Esophagus (tissue), 2 donors: ENCODE measurements at regions not wholly inside any gene's neighbourhood (a gene's known extent, or its start where the extent isn't known, plus 50 kb on each side); places are given as distances from the start of the nearest gene placed in this dataset.
"Not testable (repeated sequence)": the region's sequence is repeated elsewhere in the genome, so short reads cannot be mapped to it uniquely, and the experiment has no call there.

ENCODE experiments used
- H3K27ac ChIP-seq, 2 donors: one replicate each; pipeline ENCODE4 v1.5.1; 2013; ENCODE audit warnings: low read depth in 2 of 2, mild to moderate bottlenecking in 2 of 2, inconsistent platforms in 1 of 2, low read length in 1 of 2, moderate library complexity in 1 of 2
- H3K27me3 ChIP-seq, 2 donors: one replicate each; pipeline ENCODE4 v1.6.1; 2013; ENCODE audit warnings: low read length in 2 of 2, control low read depth in 1 of 2, mild to moderate bottlenecking in 1 of 2; ENCODE audit not compliant: insufficient read depth in 2 of 2, control insufficient read depth in 1 of 2
- H3K36me3 ChIP-seq, 2 donors: one replicate each; pipeline ENCODE4 v1.6.1; 2013; ENCODE audit warnings: low read length in 1 of 2; ENCODE audit not compliant: control insufficient read depth in 2 of 2, insufficient read depth in 2 of 2
- H3K4me1 ChIP-seq, 2 donors: one replicate each; pipeline ENCODE4 v1.6.1; 2013; ENCODE audit warnings: low read length in 1 of 2; ENCODE audit not compliant: control insufficient read depth in 2 of 2, insufficient read depth in 2 of 2
- H3K4me3 ChIP-seq, 2 donors: one replicate each; pipeline ENCODE4 v1.5.1; 2013; ENCODE audit warnings: low read length in 2 of 2, mild to moderate bottlenecking in 2 of 2, low read depth in 1 of 2, moderate library complexity in 1 of 2
- H3K9me3 ChIP-seq, 2 donors: one replicate each; pipeline ENCODE4 v1.6.1; 2013; ENCODE audit warnings: mild to moderate bottlenecking in 2 of 2, low read depth in 1 of 2, low read length in 1 of 2, moderate library complexity in 1 of 2; ENCODE audit not compliant: control insufficient read depth in 2 of 2, insufficient read depth in 1 of 2
- WGBS, 2 donors: extraction: QIAGEN DNeasy Blood & Tissue Kit; methylation state at CpG; one replicate each; pipeline ENCODE4 v1.1.7; 2013; 5-methylcytosine and 5-hydroxymethylcytosine counted together
- donor health status: healthy with polysubstance abuse.
- donor health status: Bipolar disorder and iron deficiency.

- Histone ChIP-seq H3K27me3 (no peaks in the 10 kb centered on the region), H3K4me1 (no peaks in the 10 kb centered on the region), H3K27ac (no peak overlapping the region), H3K36me3 (no peaks in the 10 kb centered on the region), H3K9me3 (no peaks in the 10 kb centered on the region), H3K4me3 (no peak overlapping the region)
- WGBS, 2 donors, result 83 to 86% methylated on average over 2 of the region's 2 CpGs
Measured at GRCh38 chr16:64363039-64363438, 758.8 kb downstream of the CDH11 start.

GRCh38 chr16:64362193-64362592 is 759.7 kb downstream of the CDH11 start:
- Histone ChIP-seq H3K4me1 (no peaks in the 10 kb centered on the region), H3K36me3 (no peaks in the 10 kb centered on the region), H3K27ac (no peak overlapping the region), H3K27me3 (no peaks in the 10 kb centered on the region), H3K4me3 (no peak overlapping the region), H3K9me3 (no peaks in the 10 kb centered on the region)
- 44 to 51% methylated on average over 2 of the region's 2 CpGs for WGBS, 2 donors

GRCh38 chr16:64361753-64362152 is 760.1 kb downstream of the CDH11 start:
- no peaks in the 10 kb centered on the region for H3K27me3 ChIP-seq
- no peaks in the 10 kb centered on the region for H3K4me1 ChIP-seq
- no peak overlapping the region for H3K27ac ChIP-seq
- WGBS, 2 donors, result 52 to 62% methylated on average over 2 of the region's 2 CpGs
- H3K9me3 ChIP-seq, result no peaks in the 10 kb centered on the region
- H3K36me3 ChIP-seq, result no peaks in the 10 kb centered on the region
- no peak overlapping the region for H3K4me3 ChIP-seq

- Histone ChIP-seq H3K9me3 (no peaks in the 10 kb centered on the region), H3K4me1 (no peaks in the 10 kb centered on the region), H3K4me3 (no peak overlapping the region), H3K27me3 (no peaks in the 10 kb centered on the region), H3K27ac (no peak overlapping the region), H3K36me3 (no peaks in the 10 kb centered on the region)
- WGBS, 2 donors, result 81 to 84% methylated on average over 1 of the region's 1 CpG
Measured at GRCh38 chr16:64358291-64358690, 763.6 kb downstream of the CDH11 start.

- H3K4me1 ChIP-seq, result no peaks in the 10 kb centered on the region
- no peaks in the 10 kb centered on the region for H3K9me3 ChIP-seq
- 88 to 89% methylated on average over 1 of the region's 1 CpG for WGBS, 2 donors
- H3K4me3 ChIP-seq, result no peak overlapping the region
- no peak overlapping the region for H3K27ac ChIP-seq
- H3K27me3 ChIP-seq, result no peaks in the 10 kb centered on the region
- H3K36me3 ChIP-seq, result no peaks in the 10 kb centered on the region
Measured at GRCh38 chr16:64356267-64356666, 765.6 kb downstream of the CDH11 start.

- WGBS, 2 donors, result 85 to 98% methylated on average over 1 of the region's 1 CpG
- H3K27ac ChIP-seq, result no peak overlapping the region
- no peaks in the 10 kb centered on the region for H3K4me1 ChIP-seq
- H3K27me3 ChIP-seq, result no peaks in the 10 kb centered on the region
- no peaks in the 10 kb centered on the region for H3K36me3 ChIP-seq
- H3K4me3 ChIP-seq, result no peak overlapping the region
- H3K9me3 ChIP-seq, result no peaks in the 10 kb centered on the region
Measured at GRCh38 chr16:64352246-64352645, 769.6 kb downstream of the CDH11 start.

GRCh38 chr16:64351121-64351520 is 770.7 kb downstream of the CDH11 start:
- no peaks in the 10 kb centered on the region for H3K4me1 ChIP-seq
- H3K9me3 ChIP-seq, result peaks cover 0 to 2% of the 10 kb centered on the region in 2 donors
- H3K27me3 ChIP-seq, result no peaks in the 10 kb centered on the region
- no peak overlapping the region for H3K4me3 ChIP-seq
- H3K27ac ChIP-seq, result no peak overlapping the region
- 63 to 82% methylated on average over 1 of the region's 1 CpG for WGBS, 2 donors
- no peaks in the 10 kb centered on the region for H3K36me3 ChIP-seq

GRCh38 chr16:64346080-64346479 is 775.8 kb downstream of the CDH11 start:
- Histone ChIP-seq H3K27ac (no peak overlapping the region), H3K27me3 (no peaks in the 10 kb centered on the region), H3K9me3 (peaks cover 0 to 3% of the 10 kb centered on the region in 2 donors), H3K4me3 (no peak overlapping the region), H3K4me1 (no peaks in the 10 kb centered on the region), H3K36me3 (no peaks in the 10 kb centered on the region)
- 91 to 92% methylated on average over 4 of the region's 4 CpGs for WGBS, 2 donors

GRCh38 chr16:64345142-64345541 is 776.7 kb downstream of the CDH11 start:
- no peaks in the 10 kb centered on the region for H3K36me3 ChIP-seq
- no peaks in the 10 kb centered on the region for H3K4me1 ChIP-seq
- WGBS, 2 donors, result 89 to 90% methylated on average over 6 of the region's 6 CpGs
- peaks cover 0 to 3% of the 10 kb centered on the region in 2 donors for H3K9me3 ChIP-seq
- no peak overlapping the region for H3K27ac ChIP-seq
- no peaks in the 10 kb centered on the region for H3K27me3 ChIP-seq
- no peak overlapping the region for H3K4me3 ChIP-seq

- not testable (repeated sequence) for H3K4me1 ChIP-seq, H3K4me3 ChIP-seq, H3K27ac ChIP-seq, H3K27me3 ChIP-seq, H3K36me3 ChIP-seq, H3K9me3 ChIP-seq
- 95 to 96% methylated on average over 39 to 47 of the region's 47 CpGs for WGBS, 2 donors
Measured at GRCh38 chr16:64343820-64344443, 777.9 kb downstream of the CDH11 start.
